Bronchial epithelial cell (primary cell): ENCODE measurements at regions not wholly inside any gene's neighbourhood (a gene's known extent, or its start where the extent isn't known, plus 50 kb on each side); places are given as distances from the start of the nearest gene placed in this dataset.
A peak's percentile ranks its signal among the peaks of the same experiment; 100 is the strongest.
"Not testable (repeated sequence)": the region's sequence is repeated elsewhere in the genome, so short reads cannot be mapped to it uniquely, and the experiment has no call there.

ENCODE experiments used
- DNase-seq: peaks from one replicate; pipeline ENCODE4 v3.0.0-alpha.2; 2010; ENCODE audit warnings: low read depth
- FAIRE-seq: peaks from 2 replicates; lab custom pipeline; 2011; peaks lifted over from hg19 to GRCh38; lab: Jason Lieb, UNC
- H3K27me3 ChIP-seq: 2 replicates; pipeline ENCODE4 v1.5.1; 2011; ENCODE audit warnings: low read length; ENCODE audit not compliant: control insufficient read depth, insufficient read depth
- H3K36me3 ChIP-seq: 2 replicates; pipeline ENCODE4 v1.5.1; 2011; ENCODE audit warnings: low read length; ENCODE audit not compliant: control insufficient read depth, insufficient read depth
- H3K4me3 ChIP-seq: 2 replicates; pipeline ENCODE4 v1.5.1; 2011; ENCODE audit warnings: mild to moderate bottlenecking, low read depth, low read length, control low read depth
- TF ChIP-seq, protein P1 (sequence below): IDR thresholded peaks from 2 replicates; pipeline ENCODE4 v1.5.1; 2011; ENCODE audit warnings: mild to moderate bottlenecking, moderate library complexity, low read length, control low read depth, inconsistent platforms; ENCODE audit not compliant: insufficient read depth, severe bottlenecking

- Histone ChIP-seq H3K36me3 (no peaks in the 10 kb centered on the region), H3K27me3 (no peaks in the 10 kb centered on the region), H3K4me3 (no peak overlapping the region)
- FAIRE-seq (no peak), DNase-seq (peak; percentile 2)
- TF ChIP-seq, protein P1, sequence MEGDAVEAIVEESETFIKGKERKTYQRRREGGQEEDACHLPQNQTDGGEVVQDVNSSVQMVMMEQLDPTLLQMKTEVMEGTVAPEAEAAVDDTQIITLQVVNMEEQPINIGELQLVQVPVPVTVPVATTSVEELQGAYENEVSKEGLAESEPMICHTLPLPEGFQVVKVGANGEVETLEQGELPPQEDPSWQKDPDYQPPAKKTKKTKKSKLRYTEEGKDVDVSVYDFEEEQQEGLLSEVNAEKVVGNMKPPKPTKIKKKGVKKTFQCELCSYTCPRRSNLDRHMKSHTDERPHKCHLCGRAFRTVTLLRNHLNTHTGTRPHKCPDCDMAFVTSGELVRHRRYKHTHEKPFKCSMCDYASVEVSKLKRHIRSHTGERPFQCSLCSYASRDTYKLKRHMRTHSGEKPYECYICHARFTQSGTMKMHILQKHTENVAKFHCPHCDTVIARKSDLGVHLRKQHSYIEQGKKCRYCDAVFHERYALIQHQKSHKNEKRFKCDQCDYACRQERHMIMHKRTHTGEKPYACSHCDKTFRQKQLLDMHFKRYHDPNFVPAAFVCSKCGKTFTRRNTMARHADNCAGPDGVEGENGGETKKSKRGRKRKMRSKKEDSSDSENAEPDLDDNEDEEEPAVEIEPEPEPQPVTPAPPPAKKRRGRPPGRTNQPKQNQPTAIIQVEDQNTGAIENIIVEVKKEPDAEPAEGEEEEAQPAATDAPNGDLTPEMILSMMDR = no peak
Measured at GRCh38 chr4:119962631-119963030, 104.0 kb downstream of the MAD2L1 start.

- FAIRE-seq (no peak), DNase-seq (no peak)
- TF ChIP-seq, protein P1 = no peak
- Histone ChIP-seq H3K27me3 (no peaks in the 10 kb centered on the region), H3K36me3 (no peaks in the 10 kb centered on the region), H3K4me3 (no peak overlapping the region)
Measured at GRCh38 chr4:119958983-119959382, 107.7 kb downstream of the MAD2L1 start.

DNA sequence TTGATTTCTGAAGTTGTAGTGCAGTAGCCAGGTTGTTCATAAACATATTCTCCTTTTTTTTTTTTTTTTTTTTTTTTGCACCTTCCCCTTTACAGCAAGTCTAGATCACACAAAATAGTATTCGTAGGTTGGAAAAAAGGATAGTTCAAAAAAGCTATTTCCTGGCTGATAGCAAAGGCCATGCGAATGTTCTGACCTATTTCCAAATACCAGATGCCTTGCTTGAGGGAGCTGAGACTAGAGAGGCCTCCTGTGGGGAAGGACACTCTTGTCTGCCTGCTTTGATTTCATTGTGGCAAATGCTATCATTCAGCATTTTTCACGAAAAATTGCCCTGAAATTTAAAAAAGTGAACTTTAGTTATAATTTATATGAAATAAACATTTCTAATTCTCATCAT is 111.4 kb downstream of the MAD2L1 start:
- FAIRE-seq (no peak), DNase-seq (no peak)
- TF ChIP-seq, protein P1 = no peak
- Histone ChIP-seq H3K36me3 (no peaks in the 10 kb centered on the region), H3K27me3 (no peaks in the 10 kb centered on the region), H3K4me3 (no peak overlapping the region)

DNA sequence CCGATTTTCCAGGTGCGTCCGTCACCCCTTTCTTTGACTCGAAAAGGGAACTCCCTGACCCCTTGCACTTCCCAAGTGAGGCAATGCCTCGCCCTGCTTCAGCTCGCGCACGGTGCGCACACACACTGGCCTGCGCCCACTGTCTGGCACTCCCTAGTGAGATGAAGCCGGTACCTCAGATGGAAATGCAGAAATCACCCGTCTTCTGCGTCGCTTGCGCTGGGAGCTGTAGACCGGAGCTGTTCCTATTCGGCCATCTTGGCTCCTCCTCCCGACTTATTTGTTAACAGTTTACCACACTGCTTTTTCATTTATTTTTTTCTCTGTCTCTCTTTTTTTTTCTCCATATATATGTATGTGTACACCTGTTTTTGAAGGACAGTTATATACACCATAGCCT is 112.2 kb downstream of the MAD2L1 start:
- H3K27me3 ChIP-seq, H3K4me3 ChIP-seq, FAIRE-seq, DNase-seq, H3K36me3 ChIP-seq: not testable (repeated sequence)

DNA sequence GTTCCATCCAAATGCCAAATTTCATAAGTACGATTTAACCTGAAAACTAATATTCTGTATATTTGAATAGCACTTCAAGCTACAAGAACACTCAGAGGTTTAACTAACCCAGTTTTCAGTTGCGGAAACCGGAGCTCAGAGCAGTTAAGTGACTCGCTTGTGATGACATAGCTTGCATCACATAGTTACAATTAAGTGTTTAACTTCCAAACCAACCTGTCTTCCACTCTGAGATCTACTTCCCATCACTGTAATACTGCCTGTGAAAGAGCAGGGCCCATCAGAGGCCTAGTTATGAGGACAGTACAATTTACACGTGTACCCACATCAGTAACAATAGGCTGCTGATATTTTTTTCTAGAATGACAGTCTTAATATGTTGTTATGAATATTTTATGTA is 120.3 kb downstream of the MAD2L1 start:
- no peak for FAIRE-seq
- Histone ChIP-seq H3K27me3 (no peaks in the 10 kb centered on the region), H3K4me3 (no peak overlapping the region), H3K36me3 (no peaks in the 10 kb centered on the region)
- TF ChIP-seq, protein P1 = no peak
- DNase-seq = no peak

DNA sequence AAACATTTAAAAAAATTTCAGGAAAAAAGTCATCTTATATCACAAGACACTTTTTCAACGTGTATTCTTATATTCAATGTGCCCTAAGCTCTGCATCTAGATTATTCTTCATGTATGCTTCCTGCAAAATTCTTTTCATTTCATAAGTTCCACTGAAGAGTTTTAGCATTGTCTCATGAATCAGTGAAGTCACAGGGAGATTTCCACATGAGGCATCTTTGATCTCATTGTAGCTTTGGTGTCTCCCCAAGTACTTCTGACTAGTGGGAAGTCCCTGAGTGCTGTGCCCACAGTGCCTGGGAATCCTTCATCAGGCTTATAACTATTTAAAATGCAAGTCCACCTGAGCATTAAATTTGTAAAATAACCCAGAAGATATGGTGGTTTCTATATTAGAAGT is 123.8 kb downstream of the MAD2L1 start:
- no peak for FAIRE-seq
- no peak for DNase-seq

More for the DNA sequence above, 123.8 kb downstream of the MAD2L1 start:
- no peaks in the 10 kb centered on the region for H3K36me3 ChIP-seq
- H3K27me3 ChIP-seq = no peaks in the 10 kb centered on the region
- TF ChIP-seq, protein P1 = no peak
- no peak overlapping the region for H3K4me3 ChIP-seq
